ENCODE measurements at regions not wholly inside any gene's neighbourhood (a gene's known extent, or its start where the extent isn't known, plus 50 kb on each side); places are given as distances from the start of the nearest gene placed in this dataset.

DNA sequence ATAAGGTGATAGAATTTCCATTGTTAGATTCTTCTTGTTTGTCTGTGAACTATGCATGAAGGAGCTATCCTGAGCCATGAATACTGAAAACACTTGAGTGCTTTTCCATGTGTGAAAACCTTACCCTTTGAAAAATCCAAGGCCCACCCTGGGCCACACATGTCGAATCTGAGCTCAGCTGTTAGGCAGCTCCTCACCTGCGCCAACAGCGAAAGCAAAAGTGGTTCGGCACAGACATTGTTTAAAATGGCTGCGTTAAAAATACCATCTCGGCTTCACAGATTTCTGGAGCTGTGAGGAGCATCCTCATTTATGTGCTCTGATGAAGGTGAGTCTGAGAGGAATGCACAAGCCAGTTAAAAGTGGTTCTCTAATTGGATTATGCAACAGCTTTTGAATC lies 137.7 kb downstream of the NEUROD6 start:
- TF ChIP-seq CTCF (IDR thresholded peaks at IDR 0.05) (no peak), POLR2A (IDR thresholded peaks at IDR 0.05) (no peak)

Measured in breast epithelium (tissue), 3 donors.